Fibroblast of villous mesenchyme (primary cell): ENCODE measurements at regions not wholly inside any gene's neighbourhood (a gene's known extent, or its start where the extent isn't known, plus 50 kb on each side); places are given as distances from the start of the nearest gene placed in this dataset.
"Not testable (repeated sequence)": the region's sequence is repeated elsewhere in the genome, so short reads cannot be mapped to it uniquely, and the experiment has no call there.

Source experiments
- DNase-seq: peaks from one replicate; pipeline ENCODE4 v3.0.0-alpha.2; 2010; ENCODE audit warnings: low read depth
- H3K4me3 ChIP-seq: 2 replicates; pipeline ENCODE4 v1.5.1; 2011; ENCODE audit warnings: low read depth, mild to moderate bottlenecking, low read length
- TF ChIP-seq, protein P1 (sequence below): IDR thresholded peaks from 2 replicates; pipeline ENCODE4 v1.5.1; 2012; ENCODE audit warnings: low read depth, mild to moderate bottlenecking, low read length; ENCODE audit not compliant: insufficient read depth

- TF ChIP-seq, protein P1, sequence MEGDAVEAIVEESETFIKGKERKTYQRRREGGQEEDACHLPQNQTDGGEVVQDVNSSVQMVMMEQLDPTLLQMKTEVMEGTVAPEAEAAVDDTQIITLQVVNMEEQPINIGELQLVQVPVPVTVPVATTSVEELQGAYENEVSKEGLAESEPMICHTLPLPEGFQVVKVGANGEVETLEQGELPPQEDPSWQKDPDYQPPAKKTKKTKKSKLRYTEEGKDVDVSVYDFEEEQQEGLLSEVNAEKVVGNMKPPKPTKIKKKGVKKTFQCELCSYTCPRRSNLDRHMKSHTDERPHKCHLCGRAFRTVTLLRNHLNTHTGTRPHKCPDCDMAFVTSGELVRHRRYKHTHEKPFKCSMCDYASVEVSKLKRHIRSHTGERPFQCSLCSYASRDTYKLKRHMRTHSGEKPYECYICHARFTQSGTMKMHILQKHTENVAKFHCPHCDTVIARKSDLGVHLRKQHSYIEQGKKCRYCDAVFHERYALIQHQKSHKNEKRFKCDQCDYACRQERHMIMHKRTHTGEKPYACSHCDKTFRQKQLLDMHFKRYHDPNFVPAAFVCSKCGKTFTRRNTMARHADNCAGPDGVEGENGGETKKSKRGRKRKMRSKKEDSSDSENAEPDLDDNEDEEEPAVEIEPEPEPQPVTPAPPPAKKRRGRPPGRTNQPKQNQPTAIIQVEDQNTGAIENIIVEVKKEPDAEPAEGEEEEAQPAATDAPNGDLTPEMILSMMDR = no peak
- H3K4me3 ChIP-seq = no peak overlapping the region
- DNase-seq = no peak
These were observed 82.2 kb upstream of the SEMA3E start for GRCh38 chr7:83731154-83731553.

- not testable (repeated sequence) for DNase-seq, H3K4me3 ChIP-seq
These were observed 68.0 kb upstream of the SEMA3E start for GRCh38 chr7:83716923-83717322.

DNA sequence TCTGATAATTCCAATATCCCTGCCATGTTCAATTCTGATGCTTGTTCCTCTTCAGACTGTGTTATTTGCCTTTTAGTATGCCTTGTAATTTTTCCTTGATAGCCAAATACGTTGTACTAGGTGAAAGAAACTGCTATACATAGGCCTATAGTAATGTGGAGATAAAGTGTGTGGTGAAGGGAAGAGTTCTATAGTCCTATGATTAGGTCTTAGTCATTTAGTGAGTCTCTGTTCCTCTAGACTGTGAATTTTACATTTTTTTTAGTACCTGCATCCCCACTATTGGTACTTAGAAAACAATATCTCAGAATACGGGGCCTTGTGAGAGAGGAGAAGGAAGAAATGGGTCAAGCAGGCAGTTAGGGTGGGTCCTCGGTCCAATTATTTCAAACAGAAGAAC lies 59.6 kb upstream of the SEMA3E start:
- no peak for DNase-seq
- no peak overlapping the region for H3K4me3 ChIP-seq
- TF ChIP-seq, protein P1 = no peak

- DNase-seq = no peak
- TF ChIP-seq, protein P1 = no peak
These were observed 55.6 kb upstream of the SEMA3E start for GRCh38 chr7:83704564-83704963.

GRCh38 chr7:83702446-83702845 lies 53.5 kb upstream of the SEMA3E start:
- TF ChIP-seq, protein P1 = no peak
- no peak overlapping the region for H3K4me3 ChIP-seq
- DNase-seq = no peak

More at GRCh38 chr7:83704564-83704963, 55.6 kb upstream of the SEMA3E start:
- no peak overlapping the region for H3K4me3 ChIP-seq

GRCh38 chr7:83701736-83702135 lies 52.8 kb upstream of the SEMA3E start:
- no peak for DNase-seq
- TF ChIP-seq, protein P1 = no peak
- H3K4me3 ChIP-seq = no peak overlapping the region
